Trophoblast cell (in vitro differentiated cells and primary cell): ENCODE measurements at regions not wholly inside any gene's neighbourhood (a gene's known extent, or its start where the extent isn't known, plus 50 kb on each side); places are given as distances from the start of the nearest gene placed in this dataset.

Experiments
- DNase-seq, 2 donors: peaks; one replicate each; pipeline ENCODE4 v3.0.0-alpha.2; 2016
- H2AFZ ChIP-seq: 2 replicates; pipeline ENCODE4 v1.6.1; 2013; ENCODE audit warnings: low read length, moderate library complexity, mild to moderate bottlenecking; ENCODE audit not compliant: insufficient read depth, poor library complexity
- H2AK5ac ChIP-seq: 2 replicates; pipeline ENCODE4 v1.6.1; 2013; ENCODE audit warnings: mild to moderate bottlenecking, low read length
- H2BK120ac ChIP-seq: 2 replicates; pipeline ENCODE4 v1.6.1; 2013; ENCODE audit warnings: low read length, mild to moderate bottlenecking, moderate library complexity; ENCODE audit not compliant: insufficient read depth, poor library complexity
- H2BK12ac ChIP-seq: 2 replicates; pipeline ENCODE4 v1.6.1; 2013; ENCODE audit warnings: mild to moderate bottlenecking, low read length, moderate library complexity
- H2BK5ac ChIP-seq: 2 replicates; pipeline ENCODE4 v1.6.1; 2013; ENCODE audit warnings: low read length, low read depth, moderate library complexity, mild to moderate bottlenecking; ENCODE audit not compliant: poor library complexity
- H3K14ac ChIP-seq: 2 replicates; pipeline ENCODE4 v1.6.1; 2013; ENCODE audit warnings: mild to moderate bottlenecking, low read length
- H3K18ac ChIP-seq: 2 replicates; pipeline ENCODE4 v1.6.1; 2013; ENCODE audit warnings: mild to moderate bottlenecking, low read length
- H3K23ac ChIP-seq: 2 replicates; pipeline ENCODE4 v1.6.1; 2013; ENCODE audit warnings: low read length
- H3K27ac ChIP-seq: 2 replicates; pipeline ENCODE4 v1.5.1; 2013; ENCODE audit warnings: low read depth, mild to moderate bottlenecking, inconsistent platforms, low read length, moderate library complexity
- H3K27me3 ChIP-seq: 2 replicates; pipeline ENCODE4 v1.6.1; 2013; ENCODE audit warnings: inconsistent platforms, mild to moderate bottlenecking, low read length, moderate library complexity; ENCODE audit not compliant: insufficient read depth
- H3K36me3 ChIP-seq, 2 experiments: 1 replicate in 1 of 2; 2 replicates in 1 of 2; pipeline ENCODE4 v1.6.1; 2013; ENCODE audit warnings: low read length in 2 of 2, mild to moderate bottlenecking in 2 of 2, moderate library complexity in 1 of 2; ENCODE audit not compliant: insufficient read depth in 2 of 2, control insufficient read depth in 1 of 2
- H3K4ac ChIP-seq: 2 replicates; pipeline ENCODE4 v1.6.1; 2013; ENCODE audit warnings: low read depth, mild to moderate bottlenecking, low read length, moderate library complexity
- H3K4me1 ChIP-seq, 2 experiments: 1 replicate in 1 of 2; 2 replicates in 1 of 2; pipeline ENCODE4 v1.6.1; 2013; ENCODE audit warnings: low read length in 2 of 2, mild to moderate bottlenecking in 2 of 2, moderate library complexity in 1 of 2; ENCODE audit not compliant: insufficient read depth in 2 of 2, control insufficient read depth in 1 of 2
- H3K4me2 ChIP-seq: 2 replicates; pipeline ENCODE4 v1.6.1; 2013; ENCODE audit warnings: inconsistent platforms, mild to moderate bottlenecking, low read length, moderate library complexity
- H3K4me3 ChIP-seq: 2 replicates; pipeline ENCODE4 v1.5.1; 2013; ENCODE audit warnings: mild to moderate bottlenecking, low read depth, low read length, inconsistent platforms
- H3K79me1 ChIP-seq: one replicate; pipeline ENCODE4 v1.6.1; 2013; ENCODE audit warnings: low read length
- H3K79me2 ChIP-seq: 2 replicates; pipeline ENCODE4 v1.6.1; 2013; ENCODE audit warnings: low read length, mild to moderate bottlenecking; ENCODE audit not compliant: control insufficient read depth, insufficient read depth, poor library complexity
- H3K9ac ChIP-seq: 2 replicates; pipeline ENCODE4 v1.6.1; 2013; ENCODE audit warnings: mild to moderate bottlenecking, low read length
- H3K9me3 ChIP-seq: 2 replicates; pipeline ENCODE4 v1.6.1; 2013; ENCODE audit warnings: low read depth, mild to moderate bottlenecking, control low read depth, inconsistent platforms, low read length; ENCODE audit not compliant: insufficient read depth
- H4K12ac ChIP-seq: 2 replicates; pipeline ENCODE4 v1.6.1; 2013; ENCODE audit warnings: low read depth, mild to moderate bottlenecking, low read length, moderate library complexity
- H4K8ac ChIP-seq: 2 replicates; pipeline ENCODE4 v1.6.1; 2013; ENCODE audit warnings: low read depth, mild to moderate bottlenecking, low read length, moderate library complexity
- H4K91ac ChIP-seq: one replicate; pipeline ENCODE4 v1.6.1; 2013; ENCODE audit warnings: low read depth, mild to moderate bottlenecking, low read length, moderate library complexity
- WGBS: extraction: QIAGEN DNeasy Blood & Tissue Kit; methylation state at CpG from one replicate; pipeline ENCODE4 v1.1.7; 2013; ENCODE audit warnings: missing lambda C conversion rate; ENCODE audit not compliant: insufficient read length, insufficient coverage; ENCODE audit errors: extremely low coverage; 5-methylcytosine and 5-hydroxymethylcytosine counted together

- H2AFZ ChIP-seq = no peak overlapping the region
- no peaks in the 10 kb centered on the region for H3K79me2 ChIP-seq
- no peak overlapping the region for H3K27ac ChIP-seq
- no peak overlapping the region for H3K4me3 ChIP-seq
- no peaks in the 10 kb centered on the region for H3K27me3 ChIP-seq
- H2BK120ac ChIP-seq = no peak overlapping the region
- no peak overlapping the region for H3K14ac ChIP-seq
- H3K36me3 ChIP-seq = no peaks in the 10 kb centered on the region
- H4K8ac ChIP-seq = no peak overlapping the region
- H3K9me3 ChIP-seq = no peaks in the 10 kb centered on the region
- H3K4me2 ChIP-seq = no peak overlapping the region
- H4K12ac ChIP-seq = no peak overlapping the region
- DNase-seq = no peak
- no peaks in the 10 kb centered on the region for H3K4me1 ChIP-seq
- no peak overlapping the region for H3K18ac ChIP-seq
- no peak overlapping the region for H3K23ac ChIP-seq
- no peak overlapping the region for H3K9ac ChIP-seq
- no peak overlapping the region for H3K4ac ChIP-seq
- WGBS = no CpG with 5 or more reads among the region's 1 CpG
- no peak overlapping the region for H2BK5ac ChIP-seq
- no peak overlapping the region for H4K91ac ChIP-seq
- no peak overlapping the region for H2BK12ac ChIP-seq
- no peak overlapping the region for H2AK5ac ChIP-seq
- no peaks in the 10 kb centered on the region for H3K79me1 ChIP-seq
Observed at GRCh38 chr4:175988511-175988910, 77.1 kb upstream of the WDR17 start.

DNA sequence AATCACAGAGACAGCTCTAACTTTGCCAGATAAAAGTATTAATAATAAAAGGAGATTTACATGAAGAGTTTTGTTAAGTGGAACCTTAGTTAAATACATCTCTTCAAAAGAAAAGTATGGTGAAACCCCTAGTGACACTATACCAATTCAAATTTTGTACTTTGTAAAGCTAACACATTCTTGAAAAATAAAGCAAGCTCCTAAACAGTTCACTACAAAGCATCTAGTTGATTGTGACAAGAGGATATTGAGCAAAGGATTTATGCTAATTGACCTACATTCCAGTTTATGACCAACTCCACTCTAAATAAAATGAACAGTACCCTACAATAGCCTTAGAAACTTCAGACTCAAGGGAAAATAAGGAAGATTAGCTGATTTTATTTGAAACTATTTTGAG, 69.4 kb upstream of the WDR17 start:
- Histone ChIP-seq H2BK120ac (no peak overlapping the region), H3K79me1 (no peaks in the 10 kb centered on the region), H2BK12ac (no peak overlapping the region), H3K23ac (no peak overlapping the region), H3K9me3 (no peaks in the 10 kb centered on the region), H3K9ac (no peak overlapping the region), H3K4ac (no peak overlapping the region), H4K91ac (no peak overlapping the region), H3K4me1 (peaks cover 0 to 2% of the 10 kb centered on the region in 2 experiments), H3K14ac (no peak overlapping the region), H3K4me3 (no peak overlapping the region), H3K36me3 (no peaks in the 10 kb centered on the region), H3K79me2 (no peaks in the 10 kb centered on the region), H2AFZ (no peak overlapping the region), H3K27me3 (no peaks in the 10 kb centered on the region), H3K27ac (no peak overlapping the region), H3K4me2 (no peak overlapping the region), H4K12ac (no peak overlapping the region), H3K18ac (no peak overlapping the region), H2BK5ac (no peak overlapping the region), H4K8ac (no peak overlapping the region), H2AK5ac (no peak overlapping the region)
- no peak for DNase-seq

GRCh38 chr4:175997291-175997690, 68.3 kb upstream of the WDR17 start:
- Histone ChIP-seq H2BK12ac (no peak overlapping the region), H3K36me3 (no peaks in the 10 kb centered on the region), H2AFZ (no peak overlapping the region), H3K9me3 (no peaks in the 10 kb centered on the region), H3K27me3 (peaks cover 8% of the 10 kb centered on the region), H2AK5ac (no peak overlapping the region), H3K4me2 (no peak overlapping the region), H4K12ac (no peak overlapping the region), H3K79me2 (no peaks in the 10 kb centered on the region), H3K14ac (no peak overlapping the region), H3K4ac (no peak overlapping the region), H3K18ac (no peak overlapping the region), H4K8ac (no peak overlapping the region), H3K4me1 (peaks cover 4 to 7% of the 10 kb centered on the region in 2 experiments), H3K9ac (no peak overlapping the region), H3K79me1 (no peaks in the 10 kb centered on the region), H3K27ac (no peak overlapping the region), H4K91ac (no peak overlapping the region), H2BK5ac (no peak overlapping the region), H3K23ac (no peak overlapping the region), H3K4me3 (no peak overlapping the region), H2BK120ac (no peak overlapping the region)
- DNase-seq = no peak
- whole genome bisulfite sequencing = no CpG with 5 or more reads among the region's 2 CpGs

GRCh38 chr4:175998782-175999181, 66.9 kb upstream of the WDR17 start:
- no peak for DNase-seq
- H3K27ac ChIP-seq = no peak overlapping the region
- no peak overlapping the region for H3K23ac ChIP-seq
- H2BK120ac ChIP-seq = no peak overlapping the region
- peaks cover 4 to 8% of the 10 kb centered on the region in 2 experiments for H3K4me1 ChIP-seq
- no peak overlapping the region for H3K14ac ChIP-seq
- H3K9ac ChIP-seq = no peak overlapping the region
- no peaks in the 10 kb centered on the region for H3K36me3 ChIP-seq
- H3K4me2 ChIP-seq = no peak overlapping the region
- no peak overlapping the region for H2AFZ ChIP-seq
- no peak overlapping the region for H4K91ac ChIP-seq
- H3K27me3 ChIP-seq = peaks cover 9% of the 10 kb centered on the region
- no peak overlapping the region for H3K4me3 ChIP-seq
- no peaks in the 10 kb centered on the region for H3K79me2 ChIP-seq
- H3K18ac ChIP-seq = no peak overlapping the region
- no peak overlapping the region for H2AK5ac ChIP-seq
- H4K12ac ChIP-seq = no peak overlapping the region
- H3K9me3 ChIP-seq = no peaks in the 10 kb centered on the region
- no peak overlapping the region for H2BK5ac ChIP-seq
- no peak overlapping the region for H3K4ac ChIP-seq
- H4K8ac ChIP-seq = no peak overlapping the region
- H3K79me1 ChIP-seq = no peaks in the 10 kb centered on the region
- H2BK12ac ChIP-seq = no peak overlapping the region

GRCh38 chr4:175999944-176000343, 65.7 kb upstream of the WDR17 start:
- Histone ChIP-seq H3K18ac (no peak overlapping the region), H4K8ac (no peak overlapping the region), H3K27ac (no peak overlapping the region), H2BK12ac (no peak overlapping the region), H2BK120ac (no peak overlapping the region), H4K12ac (no peak overlapping the region), H3K9me3 (no peaks in the 10 kb centered on the region), H3K79me2 (no peaks in the 10 kb centered on the region), H3K4me1 (peaks cover 4 to 8% of the 10 kb centered on the region in 2 experiments), H3K14ac (no peak overlapping the region), H2AFZ (no peak overlapping the region), H3K9ac (no peak overlapping the region), H3K4me2 (no peak overlapping the region), H3K79me1 (no peaks in the 10 kb centered on the region), H3K36me3 (no peaks in the 10 kb centered on the region), H2BK5ac (no peak overlapping the region), H3K23ac (no peak overlapping the region), H2AK5ac (no peak overlapping the region), H3K4ac (no peak overlapping the region), H3K27me3 (peaks cover 9% of the 10 kb centered on the region), H4K91ac (no peak overlapping the region), H3K4me3 (no peak overlapping the region)
- WGBS = no CpG with 5 or more reads among the region's 2 CpGs
- no peak for DNase-seq
